ENCODE measurements at regions not wholly inside any gene's neighbourhood (a gene's known extent, or its start where the extent isn't known, plus 50 kb on each side); places are given as distances from the start of the nearest gene placed in this dataset.

DNA sequence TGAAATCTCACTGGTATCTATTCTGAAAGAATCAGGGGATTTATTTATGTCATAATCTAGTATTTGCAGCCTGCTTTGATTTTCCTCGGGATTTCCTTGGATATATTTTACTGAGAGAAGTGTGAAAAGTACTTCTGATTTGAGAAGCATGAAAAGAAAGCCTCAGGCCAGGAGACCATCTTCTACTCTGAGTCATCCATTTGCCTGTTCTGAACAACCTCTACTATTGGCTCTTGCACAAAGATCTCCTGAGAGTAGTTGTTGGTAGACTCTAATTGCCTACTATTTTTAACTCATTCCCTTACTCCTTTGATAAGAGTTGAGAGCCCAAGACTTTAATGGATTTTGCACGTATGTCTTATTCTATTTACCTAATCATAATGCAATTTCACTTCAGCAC is 318.9 kb downstream of the BCHE start:
- no peak overlapping the region for H3K4me3 ChIP-seq
- H3K27me3 ChIP-seq (replicated peaks in 1 of 2; ENCODE audit: control insufficient read depth in 2 of 2, insufficient read depth in 2 of 2, low read length in 1 of 2), result no peaks in the 10 kb centered on the region
- H3K79me2 ChIP-seq (ENCODE audit: control insufficient read depth, insufficient read depth, low read length), result no peaks in the 10 kb centered on the region
- H3K4me2 ChIP-seq (ENCODE audit: control insufficient read depth, insufficient read depth), result no peak overlapping the region
- no peak for FAIRE-seq
- POLR2A ChIA-PET, result no interaction called here
- 0% methylated on average over 2 of the region's 2 CpGs for WGBS (ENCODE audit: insufficient coverage, insufficient replicate concordance, low lambda C conversion rate, missing lambda C conversion rate)
- no peak overlapping the region for H3K9ac ChIP-seq (ENCODE audit: control insufficient read depth, insufficient read depth, low read length)
- no peaks in the 10 kb centered on the region for H3K36me3 ChIP-seq (ENCODE audit: control insufficient read depth in 2 of 2, insufficient read depth in 2 of 2, low read length in 1 of 2)
- no peak overlapping the region for H2AFZ ChIP-seq (ENCODE audit: control insufficient read depth, low read depth, low read length)
- intact Hi-C loops (cut with micrococcal nuclease; ENCODE audit: unreplicated experiment), result no loop called here
- ATAC-seq, result 0 out of 3 replicates have a peak, but pooled peaks have one; percentile 29
- no peaks in the 10 kb centered on the region for H3K9me3 ChIP-seq (replicated peaks; ENCODE audit: control insufficient read depth, insufficient read depth, low read length)
- RAD21 ChIA-PET (ENCODE audit: unreplicated experiment), result no interaction called here
- CTCF ChIA-PET, result no interaction called here
- TF ChIP-seq, protein P1, sequence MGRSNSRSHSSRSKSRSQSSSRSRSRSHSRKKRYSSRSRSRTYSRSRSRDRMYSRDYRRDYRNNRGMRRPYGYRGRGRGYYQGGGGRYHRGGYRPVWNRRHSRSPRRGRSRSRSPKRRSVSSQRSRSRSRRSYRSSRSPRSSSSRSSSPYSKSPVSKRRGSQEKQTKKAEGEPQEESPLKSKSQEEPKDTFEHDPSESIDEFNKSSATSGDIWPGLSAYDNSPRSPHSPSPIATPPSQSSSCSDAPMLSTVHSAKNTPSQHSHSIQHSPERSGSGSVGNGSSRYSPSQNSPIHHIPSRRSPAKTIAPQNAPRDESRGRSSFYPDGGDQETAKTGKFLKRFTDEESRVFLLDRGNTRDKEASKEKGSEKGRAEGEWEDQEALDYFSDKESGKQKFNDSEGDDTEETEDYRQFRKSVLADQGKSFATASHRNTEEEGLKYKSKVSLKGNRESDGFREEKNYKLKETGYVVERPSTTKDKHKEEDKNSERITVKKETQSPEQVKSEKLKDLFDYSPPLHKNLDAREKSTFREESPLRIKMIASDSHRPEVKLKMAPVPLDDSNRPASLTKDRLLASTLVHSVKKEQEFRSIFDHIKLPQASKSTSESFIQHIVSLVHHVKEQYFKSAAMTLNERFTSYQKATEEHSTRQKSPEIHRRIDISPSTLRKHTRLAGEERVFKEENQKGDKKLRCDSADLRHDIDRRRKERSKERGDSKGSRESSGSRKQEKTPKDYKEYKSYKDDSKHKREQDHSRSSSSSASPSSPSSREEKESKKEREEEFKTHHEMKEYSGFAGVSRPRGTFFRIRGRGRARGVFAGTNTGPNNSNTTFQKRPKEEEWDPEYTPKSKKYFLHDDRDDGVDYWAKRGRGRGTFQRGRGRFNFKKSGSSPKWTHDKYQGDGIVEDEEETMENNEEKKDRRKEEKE (IDR thresholded peaks at IDR 0.05), result no peak
- TF ChIP-seq MXI1 (IDR thresholded peaks at IDR 0.05; ENCODE audit: low read depth, low read length) (no peak), PML (IDR thresholded peaks at IDR 0.05; ENCODE audit: low read length) (no peak), ZNF384 (IDR thresholded peaks at IDR 0.05; ENCODE audit: borderline replicate concordance, low read depth, low read length) (no peak), CBX3 (IDR thresholded peaks at IDR 0.05; ENCODE audit: borderline replicate concordance, low read depth) (no peak), WRNIP1 (IDR thresholded peaks at IDR 0.05; ENCODE audit: borderline replicate concordance, low read depth, low read length) (no peak), HDAC2 (IDR thresholded peaks at IDR 0.05) (no peak), ZNF207 (IDR thresholded peaks at IDR 0.05; ENCODE audit: borderline replicate concordance) (no peak), ASH2L (IDR thresholded peaks at IDR 0.05; ENCODE audit: borderline replicate concordance, low read depth) (no peak)
- TF ChIP-seq, protein P2, sequence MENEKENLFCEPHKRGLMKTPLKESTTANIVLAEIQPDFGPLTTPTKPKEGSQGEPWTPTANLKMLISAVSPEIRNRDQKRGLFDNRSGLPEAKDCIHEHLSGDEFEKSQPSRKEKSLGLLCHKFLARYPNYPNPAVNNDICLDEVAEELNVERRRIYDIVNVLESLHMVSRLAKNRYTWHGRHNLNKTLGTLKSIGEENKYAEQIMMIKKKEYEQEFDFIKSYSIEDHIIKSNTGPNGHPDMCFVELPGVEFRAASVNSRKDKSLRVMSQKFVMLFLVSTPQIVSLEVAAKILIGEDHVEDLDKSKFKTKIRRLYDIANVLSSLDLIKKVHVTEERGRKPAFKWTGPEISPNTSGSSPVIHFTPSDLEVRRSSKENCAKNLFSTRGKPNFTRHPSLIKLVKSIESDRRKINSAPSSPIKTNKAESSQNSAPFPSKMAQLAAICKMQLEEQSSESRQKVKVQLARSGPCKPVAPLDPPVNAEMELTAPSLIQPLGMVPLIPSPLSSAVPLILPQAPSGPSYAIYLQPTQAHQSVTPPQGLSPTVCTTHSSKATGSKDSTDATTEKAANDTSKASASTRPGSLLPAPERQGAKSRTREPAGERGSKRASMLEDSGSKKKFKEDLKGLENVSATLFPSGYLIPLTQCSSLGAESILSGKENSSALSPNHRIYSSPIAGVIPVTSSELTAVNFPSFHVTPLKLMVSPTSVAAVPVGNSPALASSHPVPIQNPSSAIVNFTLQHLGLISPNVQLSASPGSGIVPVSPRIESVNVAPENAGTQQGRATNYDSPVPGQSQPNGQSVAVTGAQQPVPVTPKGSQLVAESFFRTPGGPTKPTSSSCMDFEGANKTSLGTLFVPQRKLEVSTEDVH (IDR thresholded peaks at IDR 0.05; ENCODE audit: low read depth, partially characterized antibody), result no peak
- TF ChIP-seq, protein P3, sequence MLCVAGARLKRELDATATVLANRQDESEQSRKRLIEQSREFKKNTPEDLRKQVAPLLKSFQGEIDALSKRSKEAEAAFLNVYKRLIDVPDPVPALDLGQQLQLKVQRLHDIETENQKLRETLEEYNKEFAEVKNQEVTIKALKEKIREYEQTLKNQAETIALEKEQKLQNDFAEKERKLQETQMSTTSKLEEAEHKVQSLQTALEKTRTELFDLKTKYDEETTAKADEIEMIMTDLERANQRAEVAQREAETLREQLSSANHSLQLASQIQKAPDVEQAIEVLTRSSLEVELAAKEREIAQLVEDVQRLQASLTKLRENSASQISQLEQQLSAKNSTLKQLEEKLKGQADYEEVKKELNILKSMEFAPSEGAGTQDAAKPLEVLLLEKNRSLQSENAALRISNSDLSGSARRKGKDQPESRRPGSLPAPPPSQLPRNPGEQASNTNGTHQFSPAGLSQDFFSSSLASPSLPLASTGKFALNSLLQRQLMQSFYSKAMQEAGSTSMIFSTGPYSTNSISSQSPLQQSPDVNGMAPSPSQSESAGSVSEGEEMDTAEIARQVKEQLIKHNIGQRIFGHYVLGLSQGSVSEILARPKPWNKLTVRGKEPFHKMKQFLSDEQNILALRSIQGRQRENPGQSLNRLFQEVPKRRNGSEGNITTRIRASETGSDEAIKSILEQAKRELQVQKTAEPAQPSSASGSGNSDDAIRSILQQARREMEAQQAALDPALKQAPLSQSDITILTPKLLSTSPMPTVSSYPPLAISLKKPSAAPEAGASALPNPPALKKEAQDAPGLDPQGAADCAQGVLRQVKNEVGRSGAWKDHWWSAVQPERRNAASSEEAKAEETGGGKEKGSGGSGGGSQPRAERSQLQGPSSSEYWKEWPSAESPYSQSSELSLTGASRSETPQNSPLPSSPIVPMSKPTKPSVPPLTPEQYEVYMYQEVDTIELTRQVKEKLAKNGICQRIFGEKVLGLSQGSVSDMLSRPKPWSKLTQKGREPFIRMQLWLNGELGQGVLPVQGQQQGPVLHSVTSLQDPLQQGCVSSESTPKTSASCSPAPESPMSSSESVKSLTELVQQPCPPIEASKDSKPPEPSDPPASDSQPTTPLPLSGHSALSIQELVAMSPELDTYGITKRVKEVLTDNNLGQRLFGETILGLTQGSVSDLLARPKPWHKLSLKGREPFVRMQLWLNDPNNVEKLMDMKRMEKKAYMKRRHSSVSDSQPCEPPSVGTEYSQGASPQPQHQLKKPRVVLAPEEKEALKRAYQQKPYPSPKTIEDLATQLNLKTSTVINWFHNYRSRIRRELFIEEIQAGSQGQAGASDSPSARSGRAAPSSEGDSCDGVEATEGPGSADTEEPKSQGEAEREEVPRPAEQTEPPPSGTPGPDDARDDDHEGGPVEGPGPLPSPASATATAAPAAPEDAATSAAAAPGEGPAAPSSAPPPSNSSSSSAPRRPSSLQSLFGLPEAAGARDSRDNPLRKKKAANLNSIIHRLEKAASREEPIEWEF (IDR thresholded peaks at IDR 0.05; ENCODE audit: insufficient replicate concordance, low read depth, low read length), result no peak
- TF ChIP-seq, protein P4, sequence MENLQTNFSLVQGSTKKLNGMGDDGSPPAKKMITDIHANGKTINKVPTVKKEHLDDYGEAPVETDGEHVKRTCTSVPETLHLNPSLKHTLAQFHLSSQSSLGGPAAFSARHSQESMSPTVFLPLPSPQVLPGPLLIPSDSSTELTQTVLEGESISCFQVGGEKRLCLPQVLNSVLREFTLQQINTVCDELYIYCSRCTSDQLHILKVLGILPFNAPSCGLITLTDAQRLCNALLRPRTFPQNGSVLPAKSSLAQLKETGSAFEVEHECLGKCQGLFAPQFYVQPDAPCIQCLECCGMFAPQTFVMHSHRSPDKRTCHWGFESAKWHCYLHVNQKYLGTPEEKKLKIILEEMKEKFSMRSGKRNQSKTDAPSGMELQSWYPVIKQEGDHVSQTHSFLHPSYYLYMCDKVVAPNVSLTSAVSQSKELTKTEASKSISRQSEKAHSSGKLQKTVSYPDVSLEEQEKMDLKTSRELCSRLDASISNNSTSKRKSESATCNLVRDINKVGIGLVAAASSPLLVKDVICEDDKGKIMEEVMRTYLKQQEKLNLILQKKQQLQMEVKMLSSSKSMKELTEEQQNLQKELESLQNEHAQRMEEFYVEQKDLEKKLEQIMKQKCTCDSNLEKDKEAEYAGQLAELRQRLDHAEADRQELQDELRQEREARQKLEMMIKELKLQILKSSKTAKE (IDR thresholded peaks at IDR 0.05; ENCODE audit: low read depth, poor library complexity, severe bottlenecking), result no peak
- H3K27ac ChIP-seq (ENCODE audit: control insufficient read depth, insufficient read depth), result no peak overlapping the region
- H3K4me1 ChIP-seq (ENCODE audit: control insufficient read depth, insufficient read depth, low read length), result no peaks in the 10 kb centered on the region
- SMC1A ChIA-PET (ENCODE audit: uncharacterized antibody, unreplicated experiment), result no interaction called here
- no TSS peak for BruUV-seq (replicated peaks)
- H4K20me1 ChIP-seq (ENCODE audit: control insufficient read depth, insufficient read depth), result no peaks in the 10 kb centered on the region
- no peak for DNase-seq (ENCODE audit: low read depth, low spot score)
- in situ Hi-C loops (cut with MboI), result no loop called here

Measured in GM12878 (cell line).